Right lobe of liver (tissue), 4 donors: ENCODE measurements at regions not wholly inside any gene's neighbourhood (a gene's known extent, or its start where the extent isn't known, plus 50 kb on each side); places are given as distances from the start of the nearest gene placed in this dataset.
"Not testable (repeated sequence)": the region's sequence is repeated elsewhere in the genome, so short reads cannot be mapped to it uniquely, and the experiment has no call there.

Experiments
- CTCF ChIP-seq, 4 donors: fragments of 200-600 bp in 3 of 4; fragments of 450-650 bp in 1 of 4; IDR thresholded peaks; one replicate each; pipeline versions ENCODE4 v1.5.1 to v1.8.0; 2016 to 2022; ENCODE audit warnings: antibody characterized with exemption in 4 of 4, mild to moderate bottlenecking in 2 of 4
- POLR2A ChIP-seq: fragments of 450-650 bp; IDR thresholded peaks from one replicate; pipeline ENCODE4 v1.6.1; 2017; ENCODE audit warnings: antibody characterized with exemption, mild to moderate bottlenecking
- donor health status: DM: no; HTN: no; CAD: no.
- donor health status: DM: no; HTN: no; CAD: no.
- donor health status: DM: no; HTN: yes; CAD: no.

- TF ChIP-seq CTCF (IDR thresholded peaks at IDR 0.05); POLR2A: not testable (repeated sequence)
These were observed 84.6 kb downstream of the KCNJ18 start for GRCh38 chr17:21776921-21777320.
